GM23338 (cell line): ENCODE measurements at regions not wholly inside any gene's neighbourhood (a gene's known extent, or its start where the extent isn't known, plus 50 kb on each side); places are given as distances from the start of the nearest gene placed in this dataset.

Experiments
- ATAC-seq: fragments of 200-7000 bp; cut with Tn5 transposase; 3 replicates; pipeline ENCODE4 v1.9.1; 2020
- DNase-seq: peaks from one replicate; pipeline ENCODE4 v3.0.0-alpha.2; 2015; ENCODE audit warnings: low spot score
- H2AFZ ChIP-seq: fragments of 200-600 bp; sonication (generic); 2 replicates; pipeline ENCODE4 v1.8.0; 2016; ENCODE audit warnings: antibody characterized with exemption, mild to moderate bottlenecking, moderate library complexity
- H3F3A ChIP-seq: fragments of 200-600 bp; sonication (generic); replicated peaks from 2 replicates; pipeline ENCODE4 v1.8.0; 2017; ENCODE audit warnings: antibody characterized with exemption, mixed run types, low read depth
- H3K27ac ChIP-seq: fragments of 200-600 bp; sonication (generic); 2 replicates; pipeline ENCODE4 v1.6.1; 2016; ENCODE audit warnings: low read depth
- H3K27me3 ChIP-seq: fragments of 200-600 bp; sonication (generic); 2 replicates; pipeline ENCODE4 v1.8.0; 2016; ENCODE audit warnings: mild to moderate bottlenecking, mixed run types, moderate library complexity; ENCODE audit not compliant: insufficient read depth
- H3K36me3 ChIP-seq: fragments of 200-600 bp; sonication (generic); 2 replicates; pipeline ENCODE4 v1.8.0; 2016; ENCODE audit warnings: mild to moderate bottlenecking; ENCODE audit not compliant: insufficient read depth
- H3K4me1 ChIP-seq: fragments of 200-600 bp; sonication (generic); 2 replicates; pipeline ENCODE4 v1.8.0; 2016; ENCODE audit warnings: mild to moderate bottlenecking, moderate library complexity; ENCODE audit not compliant: insufficient read depth
- H3K4me2 ChIP-seq: fragments of 200-600 bp; sonication (generic); 2 replicates; pipeline ENCODE4 v1.7.1; 2017; ENCODE audit warnings: mixed run types
- H3K4me3 ChIP-seq: fragments of 200-600 bp; sonication (generic); 2 replicates; pipeline ENCODE4 v1.6.1; 2016; ENCODE audit warnings: mixed run types
- H3K79me2 ChIP-seq: fragments of 200-600 bp; sonication (generic); replicated peaks from 2 replicates; pipeline ENCODE4 v1.8.0; 2017; ENCODE audit warnings: mild to moderate bottlenecking; ENCODE audit not compliant: insufficient read depth
- H3K9me2 ChIP-seq: fragments of 200-600 bp; sonication (generic); 2 replicates; pipeline ENCODE4 v1.8.0; 2017; ENCODE audit not compliant: insufficient read depth
- H4K20me1 ChIP-seq: fragments of 200-600 bp; sonication (generic); replicated peaks from 2 replicates; pipeline ENCODE4 v1.8.0; 2017; ENCODE audit warnings: mild to moderate bottlenecking; ENCODE audit not compliant: insufficient read depth
- H3K27ac Mint-ChIP-seq: 2 replicates; pipeline ENCODE4 v1.8.0; 2020; ENCODE audit warnings: inconsistent platforms, mild to moderate bottlenecking, moderate library complexity, mixed read lengths
- H3K27me3 Mint-ChIP-seq: 3 replicates; pipeline ENCODE4 v1.8.0; 2022; ENCODE audit warnings: low read depth, mild to moderate bottlenecking, moderate library complexity, mixed read lengths, inconsistent platforms; ENCODE audit not compliant: insufficient read depth, poor library complexity
- H3K36me3 Mint-ChIP-seq: 3 replicates; pipeline ENCODE4 v1.8.0; 2021; ENCODE audit warnings: low read depth, mild to moderate bottlenecking, inconsistent platforms, moderate library complexity, mixed read lengths
- H3K4me1 Mint-ChIP-seq: 3 replicates; pipeline ENCODE4 v1.8.0; 2020; ENCODE audit warnings: mild to moderate bottlenecking, inconsistent platforms, mixed read lengths
- H3K4me3 Mint-ChIP-seq: 3 replicates; pipeline ENCODE4 v1.8.0; 2021; ENCODE audit warnings: moderate library complexity, mild to moderate bottlenecking, inconsistent platforms, mixed read lengths
- H3K9me3 Mint-ChIP-seq: 3 replicates; pipeline ENCODE4 v1.8.0; 2020; ENCODE audit warnings: moderate library complexity, mild to moderate bottlenecking, inconsistent platforms, mixed read lengths
- CREB1 ChIP-seq: fragments of 250-450 bp; sonication (Bioruptor Pico); IDR thresholded peaks from 2 replicates; pipeline ENCODE4 v1.5.0; 2020; ENCODE audit warnings: low read depth, mild to moderate bottlenecking, moderate library complexity
- ETS1 ChIP-seq: IDR thresholded peaks from 2 replicates; pipeline ENCODE4 v1.6.1; 2016; ENCODE audit warnings: antibody characterized with exemption
- EZH2 ChIP-seq: fragments of 200-600 bp; sonication (generic); IDR thresholded peaks from one replicate; pipeline ENCODE4 v1.8.0; 2017; ENCODE audit warnings: antibody characterized with exemption, mild to moderate bottlenecking, low read depth; ENCODE audit not compliant: unreplicated experiment
- JUNB ChIP-seq: IDR thresholded peaks from one replicate; pipeline ENCODE4 v1.6.1; 2016; ENCODE audit warnings: antibody characterized with exemption; ENCODE audit not compliant: unreplicated experiment
- NANOG ChIP-seq: IDR thresholded peaks from 2 replicates; pipeline ENCODE4 v1.6.1; 2016; ENCODE audit warnings: antibody characterized with exemption, borderline replicate concordance
- POLR2AphosphoS5 ChIP-seq: IDR thresholded peaks from 2 replicates; pipeline ENCODE4 v1.6.1; 2016; ENCODE audit warnings: antibody characterized with exemption, low read depth
- STAT1 ChIP-seq: IDR thresholded peaks from one replicate; pipeline ENCODE4 v1.6.1; 2016; ENCODE audit warnings: antibody characterized with exemption; ENCODE audit not compliant: unreplicated experiment
- ZNF462 ChIP-seq: fragments of 250-450 bp; sonication (Bioruptor Pico); IDR thresholded peaks from 2 replicates; pipeline ENCODE4 v1.5.0; 2020; ENCODE audit warnings: mild to moderate bottlenecking, moderate library complexity

- TF ChIP-seq ZNF462 (CRISPR knock-in tag) (no peak), NANOG (no peak)
Observed at GRCh38 chr11:32013603-32014002, 77.3 kb upstream of the RCN1 start (continued).

- DNase-seq (no peak), ATAC-seq (no peak)
- Histone ChIP-seq H3K9me2 (no peaks in the 10 kb centered on the region), H3F3A (no peaks in the 10 kb centered on the region), H2AFZ (no peak overlapping the region), H3K27me3 (no peaks in the 10 kb centered on the region), H3K79me2 (no peaks in the 10 kb centered on the region), H3K27ac (no peak overlapping the region), H4K20me1 (no peaks in the 10 kb centered on the region), H3K4me1 (peaks cover 11% of the 10 kb centered on the region), H3K4me2 (no peak overlapping the region), H3K36me3 (no peaks in the 10 kb centered on the region), H3K4me3 (no peak overlapping the region)
- Mint-ChIP-seq H3K9me3 (no peaks in the 10 kb centered on the region), H3K4me3 (no peak overlapping the region), H3K4me1 (peaks cover 17% of the 10 kb centered on the region; the same call in 2 of the 3 replicates), H3K27me3 (peaks cover 4% of the 10 kb centered on the region), H3K27ac (no peak overlapping the region), H3K36me3 (no peaks in the 10 kb centered on the region)
- TF ChIP-seq POLR2AphosphoS5 (no peak), ZNF462 (CRISPR knock-in tag) (no peak), ETS1 (no peak), CREB1 (CRISPR knock-in tag) (no peak), EZH2 (no peak), STAT1 (no peak), JUNB (no peak)
Observed at GRCh38 chr11:32012049-32012448, 78.8 kb upstream of the RCN1 start.
